NCI-H69 (cell line): ENCODE measurements at regions not wholly inside any gene's neighbourhood (a gene's known extent, or its start where the extent isn't known, plus 50 kb on each side); places are given as distances from the start of the nearest gene placed in this dataset.

Experiments
- DNase-seq: peaks from one replicate; lab custom pipeline; 2025; lab: John Stamatoyannopoulos, UW

DNA sequence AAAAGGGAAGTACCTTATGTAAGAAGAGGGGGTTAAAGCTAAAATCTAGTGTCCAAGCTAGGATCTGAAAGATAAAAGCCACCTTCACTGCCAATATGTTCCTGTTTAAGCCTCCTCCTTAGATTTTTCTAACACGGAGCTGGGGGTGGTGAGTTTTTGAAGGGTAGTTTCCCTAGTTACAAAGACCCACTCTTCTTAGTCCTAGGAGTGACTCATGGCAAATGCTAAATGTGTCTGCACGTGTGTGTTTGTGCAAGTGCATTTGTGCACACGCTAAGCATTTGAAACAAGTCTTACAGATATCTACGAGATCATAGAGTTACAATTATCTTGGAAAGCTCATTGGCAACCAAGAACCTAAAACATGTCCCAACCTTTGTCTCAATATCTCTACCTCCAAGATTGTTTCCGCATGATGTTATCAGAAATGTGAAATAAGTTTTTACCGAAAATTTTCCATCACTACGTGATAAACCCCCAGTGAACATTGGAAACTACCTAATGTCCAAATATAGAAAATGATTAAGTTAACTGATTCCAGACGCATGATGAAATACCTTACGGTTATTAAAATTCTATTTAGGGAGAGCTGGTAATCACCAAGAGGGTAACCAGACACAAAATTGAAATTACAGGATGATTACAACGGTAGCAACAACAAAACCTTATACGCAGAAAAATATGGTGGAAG is 78.0 kb upstream of the HRH2 start:
- DNase-seq = no peak

DNA sequence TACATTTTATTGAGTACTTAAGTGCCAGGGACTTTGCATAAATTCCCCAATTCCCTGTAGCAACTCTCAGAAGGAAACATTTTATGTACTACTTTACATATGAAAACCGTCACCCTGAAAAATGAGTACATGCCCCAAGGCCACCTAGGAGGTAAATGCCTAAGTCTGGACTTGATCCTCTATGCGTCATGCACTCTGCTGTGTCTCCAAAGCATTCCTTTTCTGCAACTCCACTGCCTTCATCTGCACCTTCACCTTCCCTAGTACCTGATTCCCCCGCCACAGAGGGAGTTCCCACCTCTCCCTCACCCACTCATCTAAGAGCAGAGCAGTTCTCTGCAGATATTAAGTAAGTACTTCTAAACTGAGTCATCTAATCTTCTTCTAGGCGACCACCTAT is 75.2 kb upstream of the HRH2 start:
- DNase-seq = no peak

DNA sequence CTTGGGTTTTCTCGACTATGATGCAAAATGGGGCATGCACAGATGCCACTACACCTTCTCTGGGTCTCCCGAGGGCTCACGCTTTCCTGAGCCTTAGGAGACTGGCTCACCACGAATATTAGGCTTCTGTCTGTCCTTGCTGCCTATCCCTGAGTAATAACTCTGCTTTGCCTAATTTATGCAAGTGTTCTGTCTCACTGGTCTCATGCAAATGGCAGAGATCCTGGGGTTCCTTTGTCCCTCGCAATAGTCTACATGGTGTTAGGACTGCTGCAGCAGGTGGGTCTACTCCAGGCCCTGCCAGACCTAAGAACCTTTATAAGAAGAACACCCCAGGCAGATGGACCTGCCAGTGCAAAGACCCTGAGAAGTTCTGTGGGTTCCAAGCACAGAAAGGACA is 72.3 kb upstream of the HRH2 start:
- no peak for DNase-seq

DNA sequence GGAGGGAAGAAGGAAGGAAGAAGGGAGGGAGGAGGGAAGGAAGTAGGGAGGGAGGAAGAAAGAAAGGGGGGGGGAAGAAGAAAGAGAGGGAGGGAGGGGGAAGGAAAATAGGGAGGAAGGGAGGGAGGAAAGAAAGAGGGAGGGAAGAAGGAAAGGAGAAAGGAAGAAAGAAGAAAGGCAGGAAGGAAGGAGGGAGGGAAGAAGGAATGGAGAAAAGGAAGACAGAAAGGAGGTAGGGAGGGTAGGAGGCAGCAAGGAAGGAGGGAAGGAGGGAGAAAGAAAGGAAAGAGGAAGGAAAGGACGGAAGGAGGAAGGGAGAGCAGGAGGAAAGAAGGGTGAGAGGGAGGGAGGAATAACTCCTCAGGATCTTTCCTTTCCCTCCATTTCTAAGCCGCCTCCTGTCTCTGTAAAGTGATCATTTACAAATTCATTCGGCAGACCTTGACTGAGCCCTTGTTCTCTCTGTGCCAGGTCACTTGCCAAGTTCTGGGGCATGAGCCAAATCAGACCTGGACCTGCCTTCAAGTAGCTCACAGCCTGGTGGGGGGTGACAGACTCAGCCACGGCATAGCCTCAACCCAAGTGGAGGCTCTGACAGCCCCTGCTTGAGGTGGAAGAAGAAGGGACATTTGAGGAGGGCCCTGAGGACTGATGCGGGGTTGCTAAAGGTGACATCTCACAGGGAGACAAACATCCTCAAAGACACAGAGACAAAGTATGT is 69.0 kb upstream of the HRH2 start:
- no peak for DNase-seq

DNA sequence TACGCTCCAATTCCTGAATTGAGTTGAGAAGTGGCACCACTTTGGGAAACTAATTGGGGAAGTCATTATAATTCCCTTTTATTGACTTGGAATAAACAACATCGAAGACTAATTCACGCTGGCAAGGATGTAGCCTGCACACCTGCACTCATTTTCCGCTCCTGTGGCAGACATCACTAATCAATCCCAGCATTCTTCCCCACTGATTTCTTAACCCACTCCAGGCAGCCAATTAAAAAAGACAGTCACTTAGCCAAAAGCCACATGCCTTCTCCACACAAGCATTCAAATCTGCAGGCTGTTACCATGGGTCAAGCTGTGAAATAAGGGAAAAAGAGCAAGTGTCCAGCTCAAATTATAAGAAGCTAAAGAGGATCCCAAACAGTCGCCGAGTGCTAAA is 68.2 kb upstream of the HRH2 start:
- peak; percentile 8 for DNase-seq

DNA sequence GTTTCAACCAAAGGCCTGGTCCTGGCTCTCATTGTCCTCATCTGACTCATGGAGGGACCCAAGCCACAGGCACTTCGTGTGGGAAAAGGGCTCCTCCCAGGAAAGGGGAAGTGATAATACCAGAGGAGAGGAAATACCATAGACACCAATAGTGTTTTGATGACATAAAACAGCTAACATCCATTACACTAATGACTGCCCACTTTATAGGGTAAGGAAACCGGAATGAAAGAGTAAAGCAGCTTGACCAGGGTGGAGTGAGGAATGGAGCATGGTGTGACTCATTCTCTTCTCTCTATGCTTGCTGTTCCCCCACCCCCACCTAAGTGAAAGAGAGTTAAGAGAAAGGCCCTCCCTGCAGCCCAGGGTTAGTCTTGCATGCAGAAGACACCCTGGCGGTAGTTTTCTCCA is 67.4 kb upstream of the HRH2 start:
- DNase-seq = no peak

DNA sequence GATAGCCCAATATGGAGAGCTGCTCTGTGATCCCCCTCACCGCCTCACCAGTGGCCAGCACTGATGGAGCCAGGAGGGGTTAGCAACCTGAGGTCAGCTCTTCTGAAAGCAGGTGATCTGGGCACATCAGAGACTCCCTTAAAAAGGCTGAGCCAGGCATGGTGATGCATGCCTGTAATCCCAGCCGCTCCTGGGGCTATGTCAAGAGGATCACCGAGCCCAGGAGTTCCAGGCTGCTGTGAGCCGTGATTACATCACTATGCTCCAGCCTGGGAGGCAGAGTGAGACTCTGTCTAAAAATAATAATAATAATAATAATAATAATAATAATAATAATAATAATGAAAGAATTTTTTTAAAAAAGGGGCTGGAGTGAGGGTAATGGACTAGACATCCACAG is 66.6 kb upstream of the HRH2 start:
- DNase-seq = no peak

DNA sequence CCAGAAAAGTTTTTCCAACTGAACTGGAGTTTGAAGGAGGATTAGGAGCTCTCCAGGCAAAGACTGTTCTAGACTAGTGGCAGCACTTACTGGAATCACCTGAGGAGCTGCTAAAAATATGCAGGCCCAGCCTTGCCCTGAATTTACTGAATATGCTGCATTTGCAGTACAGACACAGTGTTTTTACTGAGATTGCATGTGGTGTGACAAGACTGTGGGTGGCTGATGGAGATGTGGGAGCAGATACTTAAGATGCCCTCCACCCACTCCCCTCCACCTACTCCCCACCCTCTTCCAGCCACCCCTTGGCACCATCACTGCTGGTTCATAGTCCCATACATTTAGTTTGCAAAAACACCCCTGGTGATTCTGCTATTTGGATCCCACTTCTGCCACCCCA is 64.1 kb upstream of the HRH2 start:
- no peak for DNase-seq

DNA sequence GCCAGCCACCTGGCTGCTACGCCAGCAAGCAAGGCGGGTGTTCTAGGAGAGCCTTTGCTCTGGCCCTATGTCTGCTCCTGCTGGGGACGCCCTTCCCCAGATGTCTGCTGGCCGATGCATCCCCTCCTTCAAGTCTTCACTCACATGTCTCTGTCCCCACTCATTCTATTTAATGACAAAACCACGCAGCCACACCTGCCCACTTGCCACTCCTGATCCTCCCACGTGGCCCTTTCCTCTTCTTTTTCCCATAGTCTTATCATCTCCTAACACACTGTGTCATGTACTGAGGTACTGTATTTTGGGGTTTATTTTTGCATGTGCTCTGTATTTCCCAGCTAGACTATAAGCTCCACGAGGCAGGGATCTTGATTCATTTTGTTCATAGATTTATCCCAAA is 62.0 kb upstream of the HRH2 start:
- DNase-seq = no peak

DNA sequence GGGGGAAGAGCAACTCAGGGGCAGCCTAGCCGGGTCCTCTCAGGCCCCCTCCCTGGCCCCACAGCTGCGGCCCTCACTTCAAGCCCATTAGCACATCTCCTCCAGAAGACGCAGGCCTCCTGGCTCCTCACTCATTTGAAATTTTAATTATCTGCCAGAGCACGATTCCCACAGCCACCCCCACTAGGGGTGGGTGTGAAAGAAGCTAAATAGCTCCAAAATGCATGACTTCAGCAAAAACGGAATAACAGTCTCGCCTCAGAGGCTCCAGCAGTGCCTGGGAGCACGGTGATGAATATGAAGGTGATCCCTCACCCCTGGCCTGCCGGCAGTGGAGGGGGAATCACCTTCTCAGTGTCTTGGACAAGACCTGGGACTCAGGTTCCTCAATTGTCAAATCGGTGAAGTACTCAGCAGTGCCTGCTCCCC is 61.1 kb upstream of the HRH2 start:
- DNase-seq = no peak

DNA sequence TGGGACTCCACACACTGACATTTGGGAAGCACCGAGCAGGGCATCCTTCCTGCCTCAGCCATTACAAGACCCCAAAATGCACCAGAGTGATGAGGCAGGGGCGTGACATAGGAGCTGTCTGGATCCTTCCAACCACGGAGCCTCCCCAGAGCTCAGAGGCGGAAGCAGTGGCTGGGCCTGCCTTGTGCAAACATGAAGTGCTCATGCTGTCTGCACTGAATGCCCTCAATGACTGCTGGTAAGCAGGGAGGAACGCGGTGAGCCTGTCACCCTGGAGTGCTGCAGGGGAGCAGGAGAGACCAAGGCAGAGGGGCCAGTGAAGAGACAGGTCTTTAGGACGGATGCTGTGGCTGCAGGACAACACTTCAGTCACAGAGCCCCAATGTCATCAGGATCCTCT is 60.2 kb upstream of the HRH2 start:
- DNase-seq = peak; percentile 21

DNA sequence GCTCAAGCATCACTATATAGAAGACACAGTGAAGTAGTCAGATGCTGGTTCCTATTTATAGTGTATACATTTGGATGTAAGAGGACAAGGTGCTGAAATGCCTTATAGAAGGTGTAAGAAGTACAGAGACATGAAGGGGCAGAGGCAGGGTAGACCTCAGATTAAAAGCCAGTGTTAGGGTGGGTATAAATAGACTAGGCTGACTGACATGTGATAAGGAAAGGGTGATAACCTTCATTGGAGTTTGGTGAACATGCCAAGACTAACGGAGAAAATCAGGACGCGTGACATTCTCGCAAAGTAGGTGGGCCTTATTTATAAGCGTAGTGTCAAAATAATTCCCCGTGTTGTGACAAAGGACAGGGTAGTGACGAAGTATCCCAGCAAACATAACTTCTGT is 59.1 kb upstream of the HRH2 start:
- no peak for DNase-seq

DNA sequence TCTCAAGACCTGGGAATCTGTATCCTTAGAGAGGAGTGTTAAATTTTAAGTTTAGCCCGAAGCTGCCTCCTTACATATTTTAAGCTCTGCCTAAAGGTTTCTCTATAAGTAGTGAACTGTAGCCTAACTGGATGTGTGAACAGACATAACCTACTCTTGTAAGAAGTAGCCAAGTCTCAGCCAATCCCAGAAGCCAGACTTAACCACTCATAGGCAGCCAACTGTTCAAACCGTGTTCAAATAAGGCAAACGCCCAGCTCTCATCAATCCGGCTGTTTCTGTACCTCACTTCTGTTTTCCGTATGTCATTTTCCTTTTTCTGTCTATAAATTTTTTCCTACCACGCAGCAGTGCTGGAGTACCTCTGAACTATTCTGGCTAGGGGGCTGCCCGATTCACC is 58.7 kb upstream of the HRH2 start:
- DNase-seq = no peak

DNA sequence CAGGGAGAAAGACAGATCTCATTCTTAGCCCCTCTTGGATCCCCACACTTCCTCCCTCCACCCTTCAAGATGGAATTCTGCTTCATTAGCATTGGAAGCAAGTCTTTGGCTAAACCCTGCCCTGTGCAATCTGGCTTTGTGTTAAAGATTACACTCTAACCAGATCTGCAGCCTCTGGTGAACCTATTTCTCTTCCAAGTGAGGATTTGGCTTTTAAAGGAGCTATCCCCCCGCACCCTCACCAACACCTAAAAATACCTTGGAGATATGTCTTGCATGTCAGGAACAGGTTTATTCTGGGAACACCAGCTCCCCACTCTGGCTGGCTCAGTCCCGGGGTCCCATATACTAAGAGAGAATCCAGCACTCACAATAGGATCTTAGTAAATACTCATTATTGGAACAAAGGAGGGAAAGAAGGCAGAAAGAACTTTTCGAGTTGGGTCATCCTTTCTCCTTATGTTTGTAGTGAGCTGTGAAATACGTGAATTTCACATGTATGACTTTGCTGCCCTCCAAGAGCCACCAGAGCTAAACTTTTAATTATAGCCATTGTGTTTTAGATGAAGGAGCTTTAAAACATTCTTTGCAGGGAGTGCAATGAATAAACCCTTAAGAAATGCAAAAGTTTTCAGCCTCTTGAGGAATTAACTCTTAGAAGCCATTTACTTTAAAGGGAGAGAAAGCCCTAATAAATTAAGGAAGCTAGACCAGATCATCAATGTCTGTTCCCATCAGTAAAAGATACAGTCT is 53.7 kb upstream of the HRH2 start:
- DNase-seq = no peak

DNA sequence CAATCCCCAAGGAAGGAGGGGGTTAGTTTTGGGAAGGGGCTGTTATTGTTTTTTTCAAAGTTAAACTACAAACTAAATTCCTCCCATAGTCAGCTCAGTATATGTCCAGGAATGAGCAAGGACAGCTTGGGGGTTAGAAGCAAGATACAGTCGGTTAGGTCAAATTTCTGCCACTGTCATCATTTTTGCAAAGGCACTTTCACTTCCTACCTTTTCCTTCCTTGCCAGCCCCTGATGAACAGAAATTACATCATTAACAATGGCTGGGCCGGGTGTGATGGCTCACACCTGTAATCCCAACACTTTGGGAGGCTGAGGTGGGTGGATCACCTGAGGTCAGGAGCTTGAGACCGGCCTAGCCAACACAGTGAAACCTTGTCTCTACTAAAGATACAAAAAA is 51.5 kb upstream of the HRH2 start:
- DNase-seq = no peak
